GM12878 (cell line): ENCODE measurements at regions not wholly inside any gene's neighbourhood (a gene's known extent, or its start where the extent isn't known, plus 50 kb on each side); places are given as distances from the start of the nearest gene placed in this dataset.

Experiments
- ATAC-seq: fragments of 200-7000 bp; cut with Tn5 transposase; 3 replicates; pipeline ENCODE4 v1.9.1; 2020; ENCODE audit warnings: mild to moderate bottlenecking, moderate library complexity
- BruUV-seq: library from RNA; stranded (reverse); fragments of 400-500 nt; replicated peaks from 2 replicates; lab custom pipeline; 2021; lab: Mats Ljungman, UMichigan
- CTCF ChIA-PET: fragments of 300-600 bp; sonication (Branson Sonifier 250); formaldehyde crosslinking; extraction: SDS; loops from one replicate; lab custom pipeline; 2021; ENCODE audit warnings: inconsistent platforms; lab: Yijun Ruan, JAX
- POLR2A ChIA-PET: fragments of 350-600 bp; formaldehyde crosslinking; extraction: SDS; loops from one replicate; lab custom pipeline; 2021; ENCODE audit warnings: inconsistent platforms; lab: Charles Lee
- RAD21 ChIA-PET: fragments of 300-600 bp; sonication (Branson Sonifier 250); formaldehyde crosslinking; loops from one replicate; lab custom pipeline; 2023; ENCODE audit warnings: antibody characterized with exemption; ENCODE audit not compliant: unreplicated experiment; lab: Charles Lee
- SMC1A ChIA-PET: fragments of 300-600 bp; sonication (Branson Sonifier 250); formaldehyde crosslinking; loops from one replicate; lab custom pipeline; 2023; ENCODE audit not compliant: unreplicated experiment, uncharacterized antibody; lab: Charles Lee
- DNase-seq: peaks from one replicate; pipeline ENCODE4 v3.0.0-alpha.2; 2011; ENCODE audit warnings: low read depth, low spot score
- FAIRE-seq: peaks from 3 replicates; lab custom pipeline; 2011; peaks lifted over from hg19 to GRCh38; lab: Jason Lieb, UNC
- H2AFZ ChIP-seq: 2 replicates; pipeline ENCODE4 v1.6.0; 2011; ENCODE audit warnings: low read depth, low read length, control low read depth; ENCODE audit not compliant: control insufficient read depth
- H3K27ac ChIP-seq: 2 replicates; pipeline ENCODE4 v1.5.1; 2011; ENCODE audit warnings: control low read depth; ENCODE audit not compliant: control insufficient read depth, insufficient read depth
- H3K27me3 ChIP-seq, 2 experiments: replicated peaks in 1 of 2; 2 replicates each; pipeline versions ENCODE4 v1.6.0 to v1.6.1; 2011; ENCODE audit warnings: low read length in 1 of 2; ENCODE audit not compliant: control insufficient read depth in 2 of 2, insufficient read depth in 2 of 2
- H3K36me3 ChIP-seq, 2 experiments: 2 replicates each; pipeline ENCODE4 v1.5.1; 2011; ENCODE audit warnings: low read length in 1 of 2; ENCODE audit not compliant: control insufficient read depth in 2 of 2, insufficient read depth in 2 of 2
- H3K4me1 ChIP-seq: 2 replicates; pipeline ENCODE4 v1.6.1; 2011; ENCODE audit warnings: mild to moderate bottlenecking, low read length, moderate library complexity, mixed read lengths; ENCODE audit not compliant: control insufficient read depth, insufficient read depth
- H3K4me2 ChIP-seq: 2 replicates; pipeline ENCODE4 v1.6.0; 2011; ENCODE audit warnings: control low read depth; ENCODE audit not compliant: control insufficient read depth, insufficient read depth
- H3K4me3 ChIP-seq: fragments of 200-600 bp; sonication (generic); 2 replicates; pipeline ENCODE4 v1.5.1; 2016
- H3K79me2 ChIP-seq: 2 replicates; pipeline ENCODE4 v1.6.0; 2011; ENCODE audit warnings: low read length; ENCODE audit not compliant: control insufficient read depth, insufficient read depth
- H3K9ac ChIP-seq: 2 replicates; pipeline ENCODE4 v1.8.0; 2011; ENCODE audit warnings: low read length, control low read depth, mixed read lengths; ENCODE audit not compliant: control insufficient read depth, insufficient read depth
- H3K9me3 ChIP-seq: replicated peaks from 3 replicates; pipeline ENCODE4 v1.5.1; 2011; ENCODE audit warnings: mild to moderate bottlenecking, low read length; ENCODE audit not compliant: control insufficient read depth, insufficient read depth
- H4K20me1 ChIP-seq: 2 replicates; pipeline ENCODE4 v1.6.0; 2011; ENCODE audit not compliant: control insufficient read depth, insufficient read depth
- ATF2 ChIP-seq: IDR thresholded peaks from 2 replicates; pipeline ENCODE4 v1.6.1; 2012; ENCODE audit warnings: low read length, inconsistent platforms
- CTCF ChIP-seq, 3 experiments: IDR thresholded peaks in 2 of 3; conservative IDR thresholded peaks in 1 of 3; 2 replicates each; pipeline ENCODE4 v1.5.1; 2011; ENCODE audit warnings: low read depth in 3 of 3, low read length in 3 of 3, mild to moderate bottlenecking in 3 of 3, control low read depth in 2 of 3, moderate library complexity in 2 of 3, inconsistent platforms in 1 of 3, mixed read lengths in 1 of 3; ENCODE audit not compliant: control insufficient read depth in 2 of 3, insufficient read depth in 1 of 3; ENCODE audit errors: extremely low read depth in 1 of 3
- IKZF2 ChIP-seq, 2 experiments: fragments of 450-650 bp; IDR thresholded peaks; 2 replicates each; pipeline ENCODE4 v1.6.1; 2017; ENCODE audit warnings: mild to moderate bottlenecking in 2 of 2, moderate library complexity in 2 of 2
- MYC ChIP-seq: IDR thresholded peaks from 2 replicates; pipeline ENCODE4 v1.6.1; 2011; ENCODE audit warnings: mild to moderate bottlenecking, low read length, moderate library complexity, inconsistent platforms; ENCODE audit not compliant: insufficient read depth, insufficient replicate concordance, insufficient read length, severe bottlenecking
- RELA ChIP-seq: fragments of 450-650 bp; IDR thresholded peaks from 2 replicates; pipeline ENCODE4 v1.8.0; 2014; ENCODE audit warnings: borderline replicate concordance; ENCODE audit not compliant: partially characterized antibody
- SIN3A ChIP-seq: IDR thresholded peaks from 2 replicates; pipeline ENCODE4 v1.6.1; 2012; ENCODE audit warnings: low read depth, low read length, improper control_type of control experiment
- ZNF217 ChIP-seq: fragments of 450-650 bp; IDR thresholded peaks from 2 replicates; pipeline ENCODE4 v1.6.1; 2017; ENCODE audit warnings: antibody characterized with exemption, mild to moderate bottlenecking
- WGBS: methylation state at CpG from one replicate; pipeline ENCODE4 v1.1.6; 2016; ENCODE audit warnings: low lambda C conversion rate; ENCODE audit not compliant: insufficient replicate concordance, insufficient coverage; ENCODE audit errors: missing lambda C conversion rate; 5-methylcytosine and 5-hydroxymethylcytosine counted together
- in situ Hi-C: fragments of 300-500 bp; cut with MboI; formaldehyde crosslinking; loops from 9 replicates; pipeline ENCODE4 v1.14.3; 2018; ENCODE audit warnings: mixed read lengths
- intact Hi-C: fragments of 100-400 bp; cut with micrococcal nuclease; formaldehyde crosslinking; loops from one replicate; pipeline ENCODE4 v1.14.2; 2022; ENCODE audit not compliant: unreplicated experiment

GRCh38 chr2:146437712-146438111 lies 1407.1 kb upstream of the ACVR2A start:
- POLR2A ChIA-PET: interaction anchor here (0.9 kb wide), 1 partner anchor 117 kb away, joined by 3 read pairs; no protein-coding TSS in a partner anchor
- in situ Hi-C loops: no loop called here

More at GRCh38 chr2:146437712-146438111, 1407.1 kb upstream of the ACVR2A start:
- WGBS: 37% methylated on average over 2 of the region's 2 CpGs
- no TSS peak for BruUV-seq
- no peaks in the 10 kb centered on the region for H3K27me3 ChIP-seq
- H3K4me1 ChIP-seq: no peaks in the 10 kb centered on the region
- FAIRE-seq: no peak
- no peak overlapping the region for H3K9ac ChIP-seq
- ChIA-PET CTCF (no interaction called here), SMC1A (interaction anchor here (1.4 to 2.2 kb wide), 2 partner anchors 10 to 22 kb away, joined by 3 to 8 read pairs; no protein-coding TSS in a partner anchor), RAD21 (interaction anchor here (1.2 kb wide), 1 partner anchor 22 kb away, joined by 3 read pairs; no protein-coding TSS in a partner anchor)
- intact Hi-C loops: no loop called here
- no peaks in the 10 kb centered on the region for H4K20me1 ChIP-seq
- H3K36me3 ChIP-seq: no peaks in the 10 kb centered on the region
- H3K4me2 ChIP-seq: no peak overlapping the region
- TF ChIP-seq RELA: no peak
- TF ChIP-seq IKZF2 (IDR thresholded peaks at IDR 0.05): no peak
- no peak for TF ChIP-seq MYC
- TF ChIP-seq CTCF (IDR thresholded peaks at IDR 0.05 in 2 of 3, conservative IDR thresholded peaks at IDR 0.05 in 1 of 3; ENCODE audit: control insufficient read depth in 2 of 3, extremely low read depth in 1 of 3, insufficient read depth in 1 of 3, low read depth in 3 of 3, low read length in 3 of 3): no peak
- TF ChIP-seq ZNF217: no peak
- TF ChIP-seq SIN3A: no peak
- no peak for TF ChIP-seq ATF2
- no peaks in the 10 kb centered on the region for H3K79me2 ChIP-seq
- DNase-seq: no peak
- H2AFZ ChIP-seq: no peak overlapping the region
- no peak for ATAC-seq
- no peak overlapping the region for H3K27ac ChIP-seq
- H3K9me3 ChIP-seq: no peaks in the 10 kb centered on the region
- no peak overlapping the region for H3K4me3 ChIP-seq
